ENCODE measurements at regions not wholly inside any gene's neighbourhood (a gene's known extent, or its start where the extent isn't known, plus 50 kb on each side); places are given as distances from the start of the nearest gene placed in this dataset.

GRCh38 chrX:79300856-79301255, 66.3 kb downstream of the ITM2A start:
- DNase-seq (ENCODE audit: low spot score) = no peak

- no peak for DNase-seq (ENCODE audit: low spot score)
These were observed 76.5 kb downstream of the ITM2A start for GRCh38 chrX:79290596-79290995.

- no peak for DNase-seq (ENCODE audit: low spot score)
These were observed 78.4 kb downstream of the ITM2A start for GRCh38 chrX:79288733-79289132.

- no peak for DNase-seq (ENCODE audit: low spot score)
These were observed 79.4 kb downstream of the ITM2A start for GRCh38 chrX:79287724-79288123.

GRCh38 chrX:79281775-79282174, 85.4 kb downstream of the ITM2A start:
- no peak for DNase-seq (ENCODE audit: low spot score)

GRCh38 chrX:79270401-79270800, 96.7 kb downstream of the ITM2A start:
- DNase-seq (ENCODE audit: low spot score) = no peak

GRCh38 chrX:79268788-79269187, 98.3 kb downstream of the ITM2A start:
- no peak for DNase-seq (ENCODE audit: low spot score)

- DNase-seq (ENCODE audit: low spot score) = no peak
These were observed 100.4 kb downstream of the ITM2A start for GRCh38 chrX:79266702-79267101.

GRCh38 chrX:79263550-79263949, 103.6 kb downstream of the ITM2A start:
- no peak for DNase-seq (ENCODE audit: low spot score)

GRCh38 chrX:79259073-79259689, 108.0 kb downstream of the ITM2A start:
- peak; percentile 35 for DNase-seq (ENCODE audit: low spot score)

GRCh38 chrX:79243691-79244090, 99.2 kb downstream of the GPR174 start:
- no peak for DNase-seq (ENCODE audit: low spot score)

- no peak for DNase-seq (ENCODE audit: low spot score)
These were observed 91.4 kb downstream of the GPR174 start for GRCh38 chrX:79235899-79236298.

- no peak for DNase-seq (ENCODE audit: low spot score)
These were observed 87.2 kb downstream of the GPR174 start for GRCh38 chrX:79231662-79232061.

All from Ammon's horn (tissue), 1 donor.